DND-41 (cell line): ENCODE measurements at regions not wholly inside any gene's neighbourhood (a gene's known extent, or its start where the extent isn't known, plus 50 kb on each side); places are given as distances from the start of the nearest gene placed in this dataset.

Experiments used
- CTCF ChIP-seq: IDR thresholded peaks from 2 replicates; pipeline ENCODE4 v1.5.1; 2012; ENCODE audit warnings: borderline replicate concordance, low read length, moderate library complexity, mild to moderate bottlenecking; ENCODE audit not compliant: poor library complexity, severe bottlenecking; ENCODE audit errors: extremely low read depth
- EZH2 ChIP-seq: IDR thresholded peaks from 3 replicates; pipeline ENCODE4 v1.6.1; 2012; ENCODE audit warnings: borderline replicate concordance, low read depth, mild to moderate bottlenecking, moderate library complexity, low read length, inconsistent platforms; ENCODE audit not compliant: severe bottlenecking

- TF ChIP-seq CTCF: no peak
- TF ChIP-seq EZH2: no peak
Measured at GRCh38 chr11:69545976-69546617, 64.6 kb downstream of the LINC01488 start.
